SK-N-MC (cell line): ENCODE measurements at regions not wholly inside any gene's neighbourhood (a gene's known extent, or its start where the extent isn't known, plus 50 kb on each side); places are given as distances from the start of the nearest gene placed in this dataset.

Experiments used
- EZH2 ChIP-seq: fragments of 200-600 bp; sonication (generic); IDR thresholded peaks from one replicate; pipeline ENCODE4 v1.6.1; 2017; ENCODE audit warnings: antibody characterized with exemption
- FOXP2 ChIP-seq: optimal IDR thresholded peaks from 2 replicates; pipeline ENCODE3; 2011; ENCODE audit warnings: mild to moderate bottlenecking, moderate library complexity; ENCODE audit not compliant: insufficient read depth; ENCODE audit errors: extremely low read length, control extremely low read depth
- POLR2AphosphoS5 ChIP-seq: IDR thresholded peaks from 2 replicates; pipeline ENCODE4 v1.6.1; 2012; ENCODE audit warnings: mild to moderate bottlenecking, low read depth, low read length, borderline replicate concordance

DNA sequence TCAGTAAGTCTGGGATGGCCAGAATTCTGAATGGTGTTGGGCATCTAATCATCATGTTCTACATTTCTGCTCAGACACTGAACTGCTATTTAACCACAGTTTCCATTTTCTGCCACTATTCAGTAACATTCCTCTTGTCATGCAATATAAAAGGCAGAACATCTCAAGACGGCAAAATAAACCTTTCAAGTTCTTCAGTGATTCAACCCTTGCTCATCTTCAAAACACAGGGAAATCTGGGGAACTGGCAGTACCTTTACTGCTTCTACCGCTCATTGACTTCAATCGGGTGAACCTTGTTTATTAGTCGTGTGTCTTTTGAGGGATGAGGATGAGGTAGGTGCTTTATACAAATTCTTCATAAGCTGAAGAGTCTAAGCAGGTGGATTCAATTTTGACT, 184.7 kb upstream of the ANK3 start:
- TF ChIP-seq EZH2 (no peak), POLR2AphosphoS5 (no peak), FOXP2 (no peak)
